ENCODE measurements at regions not wholly inside any gene's neighbourhood (a gene's known extent, or its start where the extent isn't known, plus 50 kb on each side); places are given as distances from the start of the nearest gene placed in this dataset.
A peak's percentile ranks its signal among the peaks of the same experiment; 100 is the strongest.
"Not testable (repeated sequence)": the region's sequence is repeated elsewhere in the genome, so short reads cannot be mapped to it uniquely, and the experiment has no call there.

GRCh38 chr6:144543006-144543871 lies 258.1 kb downstream of the UTRN start:
- DNase-seq: peak in 1 of 5 experiments; percentile 17

GRCh38 chr6:144544266-144544830 lies 259.2 kb downstream of the UTRN start:
- DNase-seq: peak in 1 of 5 experiments; percentile 78

- no peak for DNase-seq
Observed at GRCh38 chr6:144546807-144547206, 261.7 kb downstream of the UTRN start.

- no peak for DNase-seq
Observed at GRCh38 chr6:144547409-144547808, 262.3 kb downstream of the UTRN start.

- no peak for DNase-seq
Observed at GRCh38 chr6:144548536-144548935, 263.4 kb downstream of the UTRN start.

- no peak for DNase-seq
Observed at GRCh38 chr6:144549837-144550747, 265.0 kb downstream of the UTRN start.

- DNase-seq: no peak
Observed at GRCh38 chr6:144551339-144551738, 266.2 kb downstream of the UTRN start.

- no peak for DNase-seq
Observed at GRCh38 chr6:144555066-144555465, 269.9 kb downstream of the UTRN start.

GRCh38 chr6:144559865-144560593 lies 274.9 kb downstream of the UTRN start:
- peak in 3 of 5 experiments; percentile 5 to 95 (median 16) for DNase-seq

GRCh38 chr6:144561455-144562043 lies 276.4 kb downstream of the UTRN start:
- peak in 1 of 5 experiments; percentile 45 for DNase-seq

- no peak for DNase-seq
Observed at GRCh38 chr6:144564202-144564601, 279.1 kb downstream of the UTRN start.

- peak in 1 of 5 experiments; percentile 68 for DNase-seq
Observed at GRCh38 chr6:144566868-144567615, 281.9 kb downstream of the UTRN start.

- DNase-seq: no peak
Observed at GRCh38 chr6:144568241-144568640, 283.1 kb downstream of the UTRN start.

- not testable (repeated sequence) for DNase-seq
Observed at GRCh38 chr6:144572541-144572940, 287.4 kb downstream of the UTRN start.

- DNase-seq: peak in 1 of 5 experiments; percentile 38
Observed at GRCh38 chr6:144574796-144575195, 289.7 kb downstream of the UTRN start.

- DNase-seq: peak in 1 of 5 experiments; percentile 20
Observed at GRCh38 chr6:144575327-144575726, 290.2 kb downstream of the UTRN start.

- peak in 1 of 5 experiments; percentile 21 for DNase-seq
Observed at GRCh38 chr6:144576871-144577270, 291.7 kb downstream of the UTRN start.

GRCh38 chr6:144578385-144579350 lies 293.5 kb downstream of the UTRN start:
- DNase-seq: no peak

GRCh38 chr6:144580039-144580438 lies 294.9 kb downstream of the UTRN start:
- peak in 1 of 5 experiments; percentile 89 for DNase-seq

- no peak for DNase-seq
Observed at GRCh38 chr6:144580771-144581170, 295.6 kb downstream of the UTRN start.
